Transverse colon (tissue), 3 donors: ENCODE measurements at regions not wholly inside any gene's neighbourhood (a gene's known extent, or its start where the extent isn't known, plus 50 kb on each side); places are given as distances from the start of the nearest gene placed in this dataset.

Experiments used
- EP300 ChIP-seq: sonication (generic); formaldehyde crosslinking; IDR thresholded peaks from one replicate; pipeline ENCODE4 v1.6.1; 2017; ENCODE audit warnings: antibody characterized with exemption, low read depth
- POLR2A ChIP-seq: fragments of 450-650 bp; IDR thresholded peaks from one replicate; pipeline ENCODE4 v1.6.1; 2016; ENCODE audit warnings: antibody characterized with exemption, mild to moderate bottlenecking, moderate library complexity
- TF ChIP-seq, protein P1 (sequence below), 5 experiments: fragments of 200-600 bp in 3 of 5; fragments of 450-650 bp in 2 of 5; sonication (generic) in 3 of 5; IDR thresholded peaks; 1 replicate in 2 of 5; 2 replicates in 3 of 5; pipeline ENCODE4 v1.5.1; 2016 to 2017; ENCODE audit warnings: antibody characterized with exemption in 5 of 5, inconsistent platforms in 3 of 5, mild to moderate bottlenecking in 2 of 5, moderate library complexity in 1 of 5

DNA sequence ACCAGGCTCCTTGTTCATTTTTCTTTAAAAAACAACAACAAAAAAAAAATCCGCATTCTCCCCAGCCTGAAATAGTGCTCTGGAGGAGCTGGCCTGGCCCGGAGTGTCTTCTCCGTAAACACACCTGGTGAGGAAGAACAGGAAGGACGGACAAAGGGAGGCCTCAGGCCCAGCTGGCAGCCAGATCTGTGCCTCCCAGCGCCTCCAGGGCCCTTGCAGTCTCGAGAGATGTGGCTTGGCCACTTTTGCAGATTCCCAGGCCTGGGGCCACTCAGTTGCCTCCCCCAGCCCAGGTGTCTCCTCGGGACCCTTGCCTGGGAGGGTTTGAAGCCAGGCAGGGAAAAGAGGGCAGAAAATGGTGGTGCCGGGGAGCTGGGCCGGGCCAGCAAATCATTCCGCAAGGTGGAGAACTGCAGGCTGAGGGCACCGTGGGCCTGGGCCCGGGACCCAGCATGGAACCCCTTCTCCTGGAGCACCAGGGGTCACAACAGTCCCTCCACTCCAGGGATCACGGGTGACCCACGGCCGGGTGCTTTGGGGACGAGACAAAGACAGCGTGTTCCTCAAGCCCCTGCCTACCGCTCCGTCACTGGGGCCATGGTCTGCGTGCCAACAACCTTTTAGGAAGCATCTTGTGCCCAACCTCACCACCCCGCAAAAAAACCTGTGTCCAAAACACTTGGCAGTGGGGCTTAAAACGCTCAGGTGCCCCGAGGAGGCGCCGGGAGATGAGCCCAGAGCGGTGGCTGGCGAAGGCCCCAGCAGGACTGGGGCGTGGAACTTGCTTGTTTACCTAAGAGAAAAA, 67.1 kb upstream of the WNT7B start:
- TF ChIP-seq POLR2A = peak; percentile 41
- TF ChIP-seq, protein P1, sequence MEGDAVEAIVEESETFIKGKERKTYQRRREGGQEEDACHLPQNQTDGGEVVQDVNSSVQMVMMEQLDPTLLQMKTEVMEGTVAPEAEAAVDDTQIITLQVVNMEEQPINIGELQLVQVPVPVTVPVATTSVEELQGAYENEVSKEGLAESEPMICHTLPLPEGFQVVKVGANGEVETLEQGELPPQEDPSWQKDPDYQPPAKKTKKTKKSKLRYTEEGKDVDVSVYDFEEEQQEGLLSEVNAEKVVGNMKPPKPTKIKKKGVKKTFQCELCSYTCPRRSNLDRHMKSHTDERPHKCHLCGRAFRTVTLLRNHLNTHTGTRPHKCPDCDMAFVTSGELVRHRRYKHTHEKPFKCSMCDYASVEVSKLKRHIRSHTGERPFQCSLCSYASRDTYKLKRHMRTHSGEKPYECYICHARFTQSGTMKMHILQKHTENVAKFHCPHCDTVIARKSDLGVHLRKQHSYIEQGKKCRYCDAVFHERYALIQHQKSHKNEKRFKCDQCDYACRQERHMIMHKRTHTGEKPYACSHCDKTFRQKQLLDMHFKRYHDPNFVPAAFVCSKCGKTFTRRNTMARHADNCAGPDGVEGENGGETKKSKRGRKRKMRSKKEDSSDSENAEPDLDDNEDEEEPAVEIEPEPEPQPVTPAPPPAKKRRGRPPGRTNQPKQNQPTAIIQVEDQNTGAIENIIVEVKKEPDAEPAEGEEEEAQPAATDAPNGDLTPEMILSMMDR (IDR thresholded peaks at IDR 0.05) = peak in 1 of 5 experiments; percentile 12
- no peak for TF ChIP-seq EP300
